NCI-H748 (cell line): ENCODE measurements at regions not wholly inside any gene's neighbourhood (a gene's known extent, or its start where the extent isn't known, plus 50 kb on each side); places are given as distances from the start of the nearest gene placed in this dataset.

Experiments used
- DNase-seq: peaks from one replicate; lab custom pipeline; 2025; ENCODE audit not compliant: unreplicated experiment; lab: John Stamatoyannopoulos, UW

- no peak for DNase-seq
These were observed 289.1 kb downstream of the PCDH19 start for GRCh38 chrX:100120956-100121355.

- DNase-seq, result peak; percentile 7
These were observed 311.3 kb downstream of the PCDH19 start for GRCh38 chrX:100098660-100099375.

DNA sequence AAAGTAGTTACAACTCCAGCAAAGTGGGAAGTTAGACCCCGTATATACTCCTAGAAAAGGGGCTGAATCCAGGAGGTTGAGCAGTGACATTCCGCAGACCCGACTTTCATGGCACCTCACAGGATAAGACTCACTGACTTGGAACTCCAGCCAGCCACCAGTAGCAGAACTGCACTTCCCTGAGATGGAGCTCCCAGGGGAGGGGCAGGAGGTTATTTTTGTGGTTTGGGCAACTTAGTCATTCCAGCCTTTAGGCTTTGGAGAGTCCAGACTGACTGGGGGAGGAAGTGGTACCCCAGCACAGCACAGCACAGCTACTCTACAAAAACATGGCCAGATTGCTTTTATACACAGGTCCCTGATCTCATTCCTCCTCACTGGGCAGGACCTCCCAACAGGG is 319.1 kb downstream of the PCDH19 start:
- no peak for DNase-seq

DNA sequence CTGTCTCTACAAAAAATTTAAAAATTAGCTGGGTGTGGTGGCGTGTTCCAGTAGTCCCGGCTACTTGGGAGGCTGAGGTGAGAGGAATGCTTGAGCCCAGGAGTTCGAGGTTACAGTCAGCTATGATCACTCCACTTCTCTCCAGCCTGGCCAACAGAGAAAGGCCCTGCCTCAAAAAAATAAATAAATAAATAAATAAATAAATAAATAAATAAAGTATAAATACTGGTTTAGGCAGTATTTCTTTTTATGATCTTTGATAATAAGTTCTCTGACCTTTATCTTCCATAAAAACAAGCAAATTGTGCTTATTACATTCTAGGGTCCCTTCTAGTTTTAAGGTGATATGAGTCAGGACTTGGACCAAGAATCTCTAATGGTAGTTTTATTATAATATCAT is 320.3 kb downstream of the PCDH19 start:
- DNase-seq, result no peak

DNA sequence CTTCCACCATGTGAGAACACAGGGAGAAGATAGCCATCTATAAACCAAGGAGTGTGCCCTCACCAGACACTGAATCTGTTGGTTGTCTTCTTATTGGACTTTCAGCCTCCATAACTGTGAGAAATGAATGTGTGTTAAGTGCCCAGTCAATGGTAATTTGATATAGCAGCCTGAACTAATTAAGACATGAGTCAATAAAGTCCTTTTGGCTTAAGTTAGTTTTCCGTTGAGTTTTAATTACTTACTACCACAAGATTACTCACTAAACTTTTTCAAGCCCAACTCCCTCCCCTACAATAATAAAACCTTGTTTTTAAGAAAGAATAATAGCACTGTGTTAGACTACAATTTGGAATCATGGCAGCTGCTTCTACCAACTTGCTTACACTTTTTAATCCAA is 324.2 kb downstream of the PCDH19 start:
- peak; percentile 8 for DNase-seq

DNA sequence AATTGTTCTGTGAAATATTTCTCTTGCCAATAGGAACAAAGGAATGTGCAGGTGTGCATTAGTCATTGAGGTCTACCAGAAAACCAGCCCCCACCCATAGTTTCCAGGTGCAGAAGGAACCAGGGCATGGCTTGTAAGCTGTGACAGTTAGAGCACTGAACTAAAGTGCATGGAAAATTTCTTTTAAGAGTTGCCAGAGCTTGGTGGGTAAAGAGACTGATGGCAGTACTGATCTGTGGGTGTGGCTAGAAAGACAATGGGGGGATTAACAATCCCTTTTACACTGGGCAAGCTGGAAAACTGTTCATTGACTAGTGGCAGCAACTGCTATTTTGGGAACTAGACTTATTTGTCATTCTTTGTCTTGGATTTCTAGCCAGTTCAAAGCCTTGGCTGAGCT is 326.9 kb downstream of the PCDH19 start:
- DNase-seq, result no peak

GRCh38 chrX:100081503-100081902 is 328.6 kb downstream of the PCDH19 start:
- no peak for DNase-seq

DNA sequence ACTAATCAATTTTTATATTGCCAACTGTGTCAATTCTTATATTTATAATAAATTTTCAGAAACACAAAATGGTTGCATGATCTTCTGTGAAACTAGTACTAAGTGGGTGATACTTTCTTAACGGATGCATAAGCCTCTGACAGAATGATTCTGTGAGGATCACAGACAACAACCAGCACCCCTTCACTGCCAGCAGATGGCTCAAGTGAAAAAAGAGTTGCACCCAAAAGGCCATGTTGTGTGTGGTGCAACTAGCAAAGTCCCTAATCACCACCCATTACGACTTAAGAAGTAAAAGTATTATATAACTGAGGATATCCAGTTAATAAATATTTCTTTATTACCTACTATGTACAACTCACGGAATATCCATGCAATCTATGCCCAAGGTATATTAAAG is 334.0 kb downstream of the PCDH19 start:
- no peak for DNase-seq

DNA sequence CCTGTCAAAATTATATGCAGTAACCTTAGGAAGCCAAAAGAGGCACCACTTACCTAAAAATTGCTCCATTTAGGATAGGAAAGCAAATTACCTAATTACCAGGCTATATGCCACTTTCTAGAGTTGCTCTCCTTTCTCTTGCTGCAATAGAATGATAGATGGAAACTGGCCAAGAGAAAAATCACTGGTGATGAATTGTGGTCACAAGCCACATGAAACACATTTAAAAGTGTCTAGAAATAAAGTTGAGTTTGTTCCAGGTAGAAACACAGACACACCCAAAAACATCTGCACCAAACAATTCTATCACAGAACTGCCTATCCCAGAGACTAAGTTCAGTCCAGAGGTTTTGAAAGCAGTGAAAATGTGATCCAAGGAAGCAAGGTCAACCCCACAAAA is 337.7 kb downstream of the PCDH19 start:
- DNase-seq, result no peak

DNA sequence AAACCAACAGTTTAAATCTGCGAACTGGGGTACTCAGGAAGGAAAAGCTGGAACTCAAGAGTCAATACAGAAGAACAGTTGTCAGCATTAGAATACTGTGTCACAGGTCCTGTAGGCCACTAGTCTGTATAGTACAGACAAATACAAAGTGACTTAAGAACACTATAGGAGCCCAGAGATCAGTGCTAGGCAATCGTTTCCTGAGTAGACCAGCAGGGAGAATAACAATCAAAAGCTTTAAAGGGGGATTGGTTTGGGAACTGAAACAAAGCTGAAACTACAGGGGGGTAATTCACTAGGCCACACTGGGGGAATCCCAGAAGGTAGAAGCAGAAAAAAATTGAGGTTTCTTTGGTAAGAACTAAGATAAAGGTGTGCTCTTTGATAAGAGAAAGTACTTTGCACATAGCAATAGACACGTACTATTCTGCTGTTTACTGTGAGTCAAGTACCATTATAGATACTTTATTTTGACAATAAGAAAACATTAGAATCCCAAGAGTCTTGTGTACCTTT is 339.7 kb downstream of the PCDH19 start:
- DNase-seq, result no peak

DNA sequence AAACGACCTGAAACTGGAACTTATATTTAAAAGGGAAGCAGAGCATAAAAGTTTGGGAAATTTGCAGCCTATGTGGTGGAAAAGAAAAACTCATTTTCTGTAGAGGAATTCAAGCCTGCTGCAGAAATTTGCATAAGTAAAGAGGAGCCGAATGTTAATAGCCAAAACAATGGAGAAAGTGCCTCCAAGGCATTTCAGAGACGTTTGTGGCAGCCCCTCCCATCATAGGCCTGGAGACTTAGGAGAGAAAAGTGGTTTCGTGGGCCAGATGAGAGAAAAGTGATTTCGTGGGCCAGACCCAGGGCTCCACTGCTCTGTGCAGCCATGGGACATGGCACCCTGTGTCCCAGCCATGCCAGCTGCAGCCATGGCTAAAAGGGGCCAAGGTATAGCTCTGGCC is 361.9 kb downstream of the PCDH19 start:
- no peak for DNase-seq
